Nephron progenitor cell (in vitro differentiated cells): ENCODE measurements at regions not wholly inside any gene's neighbourhood (a gene's known extent, or its start where the extent isn't known, plus 50 kb on each side); places are given as distances from the start of the nearest gene placed in this dataset.

ENCODE experiments used
- DNase-seq: peaks from one replicate; pipeline ENCODE4 v3.0.0; 2021
- H3K27ac Mint-ChIP-seq: 2 replicates; pipeline ENCODE4 v1.8.0; 2021; ENCODE audit warnings: mild to moderate bottlenecking, moderate library complexity, mixed read lengths
- H3K27me3 Mint-ChIP-seq: 2 replicates; pipeline ENCODE4 v1.8.0; 2021; ENCODE audit warnings: mild to moderate bottlenecking, low read depth, mixed read lengths; ENCODE audit not compliant: poor library complexity
- H3K36me3 Mint-ChIP-seq: 2 replicates; pipeline ENCODE4 v1.8.0; 2021; ENCODE audit warnings: low read depth, mixed read lengths
- H3K4me1 Mint-ChIP-seq: 2 replicates; pipeline ENCODE4 v1.8.0; 2021; ENCODE audit warnings: mixed read lengths
- H3K4me3 Mint-ChIP-seq: 2 replicates; pipeline ENCODE4 v1.8.0; 2021; ENCODE audit warnings: mild to moderate bottlenecking, moderate library complexity, mixed read lengths
- H3K9me3 Mint-ChIP-seq: 2 replicates; pipeline ENCODE4 v1.8.0; 2021; ENCODE audit warnings: mild to moderate bottlenecking, moderate library complexity, mixed read lengths
- CTCF ChIP-seq: fragments of 200-600 bp; sonication (generic); IDR thresholded peaks from 2 replicates; pipeline ENCODE4 v1.5.0; 2021; ENCODE audit warnings: antibody characterized with exemption

- Mint-ChIP-seq H3K4me1 (no peaks in the 10 kb centered on the region), H3K36me3 (no peaks in the 10 kb centered on the region), H3K27me3 (peaks cover 3% of the 10 kb centered on the region), H3K9me3 (no peaks in the 10 kb centered on the region), H3K27ac (no peak overlapping the region), H3K4me3 (no peak overlapping the region)
- DNase-seq = no peak
- no peak for TF ChIP-seq CTCF
Observed at GRCh38 chr2:150699218-150699617, 211.8 kb upstream of the RND3 start.

DNA sequence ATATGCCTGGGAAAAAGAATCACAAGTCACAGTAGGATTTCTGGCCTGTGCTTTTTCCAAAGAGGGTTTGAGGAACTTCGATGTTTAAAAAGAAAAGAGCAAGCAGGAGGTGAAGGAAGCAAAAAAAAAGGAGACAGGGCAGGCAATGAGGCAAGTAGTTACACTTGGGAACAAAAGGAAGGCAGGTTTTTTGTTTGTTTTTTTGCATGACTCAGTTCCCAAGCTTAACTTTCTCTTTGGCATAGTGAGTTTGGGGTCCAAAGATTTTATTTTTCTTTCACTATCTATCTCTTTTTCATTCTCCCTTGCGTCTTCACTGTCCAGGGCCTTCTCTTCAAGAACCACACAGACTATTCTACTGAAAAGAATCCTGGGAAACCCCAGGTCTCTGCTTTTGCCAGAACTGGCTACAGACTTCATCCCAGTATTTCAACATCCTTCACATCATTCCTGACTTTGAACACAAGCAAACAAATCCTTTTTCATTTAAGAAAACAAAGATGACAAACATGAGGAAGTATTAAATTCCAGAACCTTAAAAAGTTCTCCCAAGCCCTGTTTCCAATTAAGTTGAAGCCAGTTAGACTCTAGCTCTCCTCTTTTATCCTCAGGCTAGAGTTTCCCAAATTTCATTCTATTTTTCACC lies 210.7 kb upstream of the RND3 start:
- H3K27me3 Mint-ChIP-seq = peaks cover 3% of the 10 kb centered on the region
- H3K4me1 Mint-ChIP-seq = no peaks in the 10 kb centered on the region
- DNase-seq = no peak
- H3K27ac Mint-ChIP-seq = peak overlapping the region; percentile 24
- TF ChIP-seq CTCF = no peak
- no peaks in the 10 kb centered on the region for H3K9me3 Mint-ChIP-seq
- H3K36me3 Mint-ChIP-seq = no peaks in the 10 kb centered on the region
- H3K4me3 Mint-ChIP-seq = no peak overlapping the region

GRCh38 chr2:150697596-150697995 lies 210.1 kb upstream of the RND3 start:
- no peaks in the 10 kb centered on the region for H3K9me3 Mint-ChIP-seq
- H3K36me3 Mint-ChIP-seq = no peaks in the 10 kb centered on the region

GRCh38 chr2:150695451-150696135 lies 208.1 kb upstream of the RND3 start:
- no peaks in the 10 kb centered on the region for H3K9me3 Mint-ChIP-seq
- no peaks in the 10 kb centered on the region for H3K27me3 Mint-ChIP-seq
- H3K4me1 Mint-ChIP-seq = no peaks in the 10 kb centered on the region
- DNase-seq = no peak
- no peak for TF ChIP-seq CTCF
- no peak overlapping the region for H3K4me3 Mint-ChIP-seq
- no peak overlapping the region for H3K27ac Mint-ChIP-seq
- no peaks in the 10 kb centered on the region for H3K36me3 Mint-ChIP-seq

More at GRCh38 chr2:150697596-150697995, 210.1 kb upstream of the RND3 start:
- no peak for DNase-seq
- H3K4me1 Mint-ChIP-seq = no peaks in the 10 kb centered on the region
- TF ChIP-seq CTCF = no peak
- H3K4me3 Mint-ChIP-seq = no peak overlapping the region
- peak overlapping the region; percentile 24 for H3K27ac Mint-ChIP-seq
- H3K27me3 Mint-ChIP-seq = peaks cover 3% of the 10 kb centered on the region

GRCh38 chr2:150693556-150693955 lies 206.1 kb upstream of the RND3 start:
- Mint-ChIP-seq H3K27ac (no peak overlapping the region), H3K27me3 (no peaks in the 10 kb centered on the region), H3K4me1 (no peaks in the 10 kb centered on the region), H3K9me3 (no peaks in the 10 kb centered on the region), H3K4me3 (no peak overlapping the region), H3K36me3 (no peaks in the 10 kb centered on the region)
- no peak for TF ChIP-seq CTCF
- DNase-seq = no peak

DNA sequence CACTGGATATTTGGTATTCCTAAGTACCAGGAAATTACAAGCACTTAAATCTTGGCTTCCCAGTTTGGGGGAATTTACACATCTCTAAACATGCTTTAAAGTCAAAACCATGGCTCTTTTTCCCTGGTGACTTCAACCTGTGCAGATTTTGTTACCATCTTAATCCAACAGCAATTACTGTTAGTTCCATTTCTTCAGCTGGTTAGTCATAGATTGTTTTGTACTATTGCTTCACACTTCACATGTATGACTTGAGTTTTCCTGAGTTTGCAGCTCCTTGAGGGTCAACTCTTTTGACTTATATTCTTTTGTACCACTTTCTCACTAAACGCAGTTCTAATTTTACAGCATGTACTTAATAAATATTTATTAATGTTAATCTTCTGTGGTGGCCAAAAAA lies 203.4 kb upstream of the RND3 start:
- no peak for TF ChIP-seq CTCF
- Mint-ChIP-seq H3K36me3 (no peaks in the 10 kb centered on the region), H3K4me3 (no peak overlapping the region)

More for the DNA sequence above, 203.4 kb upstream of the RND3 start:
- H3K27ac Mint-ChIP-seq = no peak overlapping the region
- DNase-seq = no peak
- H3K9me3 Mint-ChIP-seq = no peaks in the 10 kb centered on the region
- H3K27me3 Mint-ChIP-seq = no peaks in the 10 kb centered on the region
- no peaks in the 10 kb centered on the region for H3K4me1 Mint-ChIP-seq
